C4-2B (cell line): ENCODE measurements at regions not wholly inside any gene's neighbourhood (a gene's known extent, or its start where the extent isn't known, plus 50 kb on each side); places are given as distances from the start of the nearest gene placed in this dataset.

Source experiments
- H3K27ac ChIP-seq: fragments of 450-650 bp; 2 replicates; pipeline ENCODE4 v1.5.1; 2017
- CTCF ChIP-seq: fragments of 450-650 bp; conservative IDR thresholded peaks from 2 replicates; pipeline ENCODE4 v1.5.1; 2017; ENCODE audit warnings: mild to moderate bottlenecking
- ZFX ChIP-seq: fragments of 450-650 bp; IDR thresholded peaks from 2 replicates; pipeline ENCODE4 v1.6.1; 2017

DNA sequence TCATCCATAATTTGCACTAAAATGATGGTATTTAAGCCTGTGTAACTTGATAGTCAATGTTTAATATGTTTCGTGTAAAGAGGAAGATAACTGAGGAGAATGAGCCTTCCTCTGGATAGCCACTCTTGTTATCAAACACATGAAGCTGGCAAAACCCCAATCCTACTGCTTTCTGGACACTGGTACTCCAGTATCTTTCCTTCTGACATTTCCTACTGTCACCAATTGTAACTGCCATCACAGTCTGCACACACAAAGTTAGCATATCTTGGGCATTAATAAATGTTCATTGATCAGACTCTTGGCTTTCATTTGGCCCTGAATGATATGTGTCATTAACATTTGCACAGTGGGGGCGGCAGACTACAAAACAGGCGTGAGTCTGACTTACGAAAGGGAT is 419.1 kb downstream of the TMA16 start:
- TF ChIP-seq CTCF (no peak), ZFX (no peak)
- H3K27ac ChIP-seq: no peak overlapping the region

GRCh38 chr4:163915896-163916295 is 421.4 kb downstream of the TMA16 start:
- no peak for TF ChIP-seq ZFX
- no peak for TF ChIP-seq CTCF
- H3K27ac ChIP-seq: no peak overlapping the region

- TF ChIP-seq ZFX (no peak), CTCF (no peak)
- H3K27ac ChIP-seq: no peak overlapping the region
Measured at GRCh38 chr4:163920426-163920825, 425.9 kb downstream of the TMA16 start.

- no peak for TF ChIP-seq CTCF
- TF ChIP-seq ZFX: no peak
- H3K27ac ChIP-seq: no peak overlapping the region
Measured at GRCh38 chr4:163922302-163922701, 427.8 kb downstream of the TMA16 start.

DNA sequence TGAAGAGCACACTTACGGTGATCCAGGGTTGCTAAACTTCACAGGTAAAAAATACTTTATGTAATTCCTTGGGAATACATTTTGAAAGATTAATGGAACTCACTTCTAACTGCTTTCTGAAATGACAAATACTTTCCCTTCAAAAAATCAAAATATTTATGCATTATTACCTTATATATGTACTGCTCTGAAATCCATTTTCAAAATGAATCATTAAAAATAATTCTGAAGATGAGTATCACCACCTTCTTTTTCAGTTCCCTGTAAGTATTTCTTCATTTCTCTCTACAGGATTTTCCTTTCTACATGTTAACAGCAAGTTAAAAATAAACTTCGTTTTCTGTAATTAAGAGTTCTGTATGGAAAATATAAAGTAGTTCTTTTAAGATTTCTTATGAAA is 428.6 kb downstream of the TMA16 start:
- TF ChIP-seq ZFX (no peak), CTCF (no peak)
- H3K27ac ChIP-seq: no peak overlapping the region

DNA sequence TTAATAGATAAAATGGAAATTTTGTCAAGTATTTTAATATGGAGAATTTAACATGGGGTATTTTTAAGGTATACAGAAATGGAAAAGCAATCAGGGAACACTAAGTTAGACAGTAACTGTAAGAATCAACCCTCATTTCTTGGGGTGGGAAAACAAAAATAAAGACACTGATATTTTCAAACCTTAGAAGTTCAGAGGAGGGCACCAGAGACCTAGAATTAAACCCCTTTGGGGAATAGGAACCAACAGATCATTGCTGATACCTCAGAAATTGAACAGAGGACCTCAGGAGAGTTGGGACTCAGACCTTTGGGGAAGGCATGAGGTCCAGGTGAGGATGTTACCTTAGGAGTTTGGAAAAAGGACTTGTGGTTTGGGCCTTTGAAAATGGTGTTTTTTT is 435.6 kb downstream of the TMA16 start:
- TF ChIP-seq ZFX: no peak
- no peak for TF ChIP-seq CTCF

GRCh38 chr4:163932504-163932903 is 438.0 kb downstream of the TMA16 start:
- TF ChIP-seq ZFX (no peak), CTCF (no peak)
- H3K27ac ChIP-seq: no peak overlapping the region

More for the DNA sequence above, 435.6 kb downstream of the TMA16 start:
- no peak overlapping the region for H3K27ac ChIP-seq
